ENCODE measurements at regions not wholly inside any gene's neighbourhood (a gene's known extent, or its start where the extent isn't known, plus 50 kb on each side); places are given as distances from the start of the nearest gene placed in this dataset.

DNA sequence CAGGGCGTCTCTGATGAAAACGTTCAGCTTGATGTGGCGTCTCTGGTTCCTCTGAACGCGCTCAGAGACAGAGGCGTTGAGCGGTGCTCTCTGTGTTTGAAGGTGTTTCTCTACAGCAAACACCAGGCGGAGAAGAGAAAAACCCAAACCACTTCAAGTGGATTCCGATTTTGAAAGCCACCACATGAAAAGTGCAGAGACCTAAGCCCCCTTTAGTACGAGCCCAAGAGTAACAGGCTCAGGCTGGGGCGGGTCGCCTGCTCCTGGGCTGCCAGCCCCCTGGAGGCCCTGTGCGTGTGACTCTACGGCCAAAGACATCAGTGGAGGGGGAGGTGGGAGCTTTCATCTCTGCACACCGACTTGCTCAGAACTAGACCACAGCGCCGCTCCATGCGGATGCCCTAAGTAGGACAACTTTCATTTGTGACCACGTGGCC lies 328.4 kb downstream of the MAF start:
- H3K27me3 ChIP-seq (ENCODE audit: insufficient read depth, low read length, poor library complexity, severe bottlenecking): no peaks in the 10 kb centered on the region
- Mint-ChIP-seq H3K27me3 (no peaks in the 10 kb centered on the region), H3K4me3 (peak overlapping the region; percentile 81 to 90 (median 84)), H3K9me3 (no peaks in the 10 kb centered on the region), H3K4me1 (peaks cover 66 to 84% (median 75%) of the 10 kb centered on the region in 3 donors), H3K27ac (peak overlapping the region; percentile 87 to 98 (median 96)), H3K36me3 (no peaks in the 10 kb centered on the region)
- CTCF ChIA-PET: interaction anchor here (0.6 to 2.5 kb wide), 10 partner anchors 10 to 328 kb away, joined by 3 to 12 read pairs (median 4); partner anchors contain the start of gene MAF
- H3K27ac ChIP-seq (ENCODE audit: low read depth, low read length): peak overlapping the region; percentile 44
- DNase-seq: peak; percentile 39 to 78 (median 65)
- H3K9me3 ChIP-seq (ENCODE audit: low read length): no peaks in the 10 kb centered on the region
- H3K36me3 ChIP-seq (ENCODE audit: insufficient read depth, low read length): no peaks in the 10 kb centered on the region
- POLR2A ChIA-PET: interaction anchor here (0.5 to 1.3 kb wide), 6 partner anchors 12 to 387 kb away, joined by 3 to 9 read pairs (median 4); partner anchors contain the start of gene MAF
- H3K4me1 ChIP-seq (ENCODE audit: insufficient read depth, low read length): peaks cover 65% of the 10 kb centered on the region
- peak overlapping the region; percentile 66 for H3K4me3 ChIP-seq (ENCODE audit: low read length)

DNA sequence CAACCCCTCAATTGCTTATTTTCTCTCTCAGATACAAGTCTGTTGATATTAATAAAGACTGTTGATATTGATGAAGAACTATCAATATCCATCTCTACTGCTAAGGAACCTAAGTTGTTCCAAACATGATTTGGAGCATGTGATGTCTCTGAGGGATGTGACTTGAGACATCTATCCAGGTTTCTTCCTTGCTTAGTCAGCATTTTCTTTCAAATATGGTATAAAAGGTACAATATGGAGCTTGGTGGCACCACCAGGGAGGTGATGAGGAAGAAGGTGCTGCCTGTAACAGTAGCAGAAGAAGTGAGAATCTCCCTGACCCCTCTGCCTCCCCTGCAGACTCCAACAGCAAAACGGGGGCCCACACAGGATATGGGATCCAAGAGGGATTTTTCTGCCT lies 329.0 kb downstream of the MAF start:
- Mint-ChIP-seq H3K4me3 (peak overlapping the region; percentile 81 to 90 (median 84)), H3K9me3 (no peaks in the 10 kb centered on the region), H3K36me3 (no peaks in the 10 kb centered on the region), H3K27ac (peak overlapping the region; percentile 87 to 98 (median 96)), H3K27me3 (no peaks in the 10 kb centered on the region), H3K4me1 (peaks cover 68 to 85% (median 76%) of the 10 kb centered on the region in 3 donors)
- ChIA-PET POLR2A (interaction anchor here (0.5 to 1.3 kb wide), 6 partner anchors 12 to 386 kb away, joined by 3 to 9 read pairs (median 4); partner anchors contain the start of gene MAF), CTCF (interaction anchor here (0.7 to 2.5 kb wide), 9 partner anchors 9 to 329 kb away, joined by 3 to 12 read pairs (median 4); partner anchors contain the start of gene MAF)
- no peaks in the 10 kb centered on the region for H3K27me3 ChIP-seq (ENCODE audit: insufficient read depth, low read length, poor library complexity, severe bottlenecking)
- H3K4me1 ChIP-seq (ENCODE audit: insufficient read depth, low read length): peaks cover 63% of the 10 kb centered on the region
- no peak overlapping the region for H3K27ac ChIP-seq (ENCODE audit: low read depth, low read length)
- no peak for DNase-seq
- H3K36me3 ChIP-seq (ENCODE audit: insufficient read depth, low read length): no peaks in the 10 kb centered on the region
- no peaks in the 10 kb centered on the region for H3K9me3 ChIP-seq (ENCODE audit: low read length)
- H3K4me3 ChIP-seq (ENCODE audit: low read length): peak overlapping the region; percentile 66

DNA sequence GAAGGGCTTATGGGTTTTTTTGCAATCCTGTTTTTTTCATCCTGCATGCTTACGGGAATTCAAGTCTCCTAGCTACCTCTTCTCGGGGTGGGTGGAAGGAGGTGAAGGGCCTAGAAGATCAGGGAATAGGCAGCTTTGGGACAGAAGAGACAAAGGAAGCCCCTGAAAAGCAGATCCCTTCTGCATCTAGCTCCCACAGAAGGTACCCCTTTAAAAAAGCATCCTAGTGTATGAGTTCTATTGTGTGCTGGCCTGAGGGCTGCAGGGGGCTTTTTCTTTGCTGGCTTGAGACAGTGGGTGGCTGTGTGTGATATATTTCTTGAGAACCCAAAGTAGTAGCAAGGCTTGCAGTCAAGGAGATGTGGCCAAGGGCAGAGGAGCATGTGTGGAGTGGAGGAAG lies 330.5 kb downstream of the MAF start:
- Histone ChIP-seq H3K4me3 (ENCODE audit: low read length) (no peak overlapping the region), H3K27ac (ENCODE audit: low read depth, low read length) (no peak overlapping the region), H3K27me3 (ENCODE audit: insufficient read depth, low read length, poor library complexity, severe bottlenecking) (no peaks in the 10 kb centered on the region), H3K4me1 (ENCODE audit: insufficient read depth, low read length) (peaks cover 63% of the 10 kb centered on the region), H3K9me3 (ENCODE audit: low read length) (no peaks in the 10 kb centered on the region), H3K36me3 (ENCODE audit: insufficient read depth, low read length) (no peaks in the 10 kb centered on the region)
- H3K4me3 Mint-ChIP-seq: peak overlapping the region in 5 of 7 donors; percentile 16 to 70 (median 23)
- no peaks in the 10 kb centered on the region for H3K27me3 Mint-ChIP-seq
- no peaks in the 10 kb centered on the region for H3K9me3 Mint-ChIP-seq
- DNase-seq: no peak
- ChIA-PET CTCF (interaction anchor here (2.5 kb wide), 1 partner anchor 9 kb away, joined by 7 read pairs; no protein-coding TSS in a partner anchor), POLR2A (no interaction called here)
- peaks cover 71 to 80% (median 79%) of the 10 kb centered on the region in 3 donors for H3K4me1 Mint-ChIP-seq
- H3K27ac Mint-ChIP-seq: peak overlapping the region; percentile 67 to 98 (median 88)
- no peaks in the 10 kb centered on the region for H3K36me3 Mint-ChIP-seq

DNA sequence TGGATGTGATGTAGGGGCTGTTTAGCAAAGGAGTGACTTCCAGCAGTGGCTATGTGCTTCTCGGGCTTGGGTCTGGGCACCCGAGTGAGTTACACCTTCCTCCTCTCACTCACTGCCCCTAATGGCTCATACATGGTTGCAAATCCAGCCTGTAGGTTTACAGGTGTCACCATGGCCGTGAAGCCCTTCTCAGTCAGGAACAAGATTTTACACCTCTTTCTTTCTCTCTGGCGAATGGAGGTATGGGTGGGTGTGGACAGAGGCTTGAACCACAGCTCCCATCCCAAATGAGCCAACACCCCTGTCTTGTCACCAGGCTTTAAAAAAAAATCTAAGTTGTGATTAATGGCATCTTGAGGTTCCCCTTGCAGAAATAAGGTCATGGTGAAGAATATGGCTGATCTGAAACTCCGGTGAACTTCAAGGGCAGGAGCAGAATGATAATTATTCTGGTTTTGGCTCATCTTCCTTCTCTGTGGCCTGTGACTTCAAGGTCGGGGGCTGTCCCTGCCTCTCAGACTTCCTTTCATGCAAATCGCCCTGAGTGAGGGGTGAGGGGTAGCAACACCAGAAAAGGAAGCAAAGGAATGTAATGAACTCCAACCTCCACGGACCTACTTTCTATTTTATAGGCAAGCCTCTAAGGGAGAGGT lies 331.2 kb downstream of the MAF start:
- Mint-ChIP-seq H3K4me1 (peaks cover 71 to 75% (median 74%) of the 10 kb centered on the region in 3 donors), H3K36me3 (no peaks in the 10 kb centered on the region), H3K27ac (peak overlapping the region; percentile 67 to 98 (median 88)), H3K9me3 (no peaks in the 10 kb centered on the region), H3K4me3 (peak overlapping the region; percentile 1 to 78 (median 70)), H3K27me3 (no peaks in the 10 kb centered on the region)
- no peaks in the 10 kb centered on the region for H3K27me3 ChIP-seq (ENCODE audit: insufficient read depth, low read length, poor library complexity, severe bottlenecking)
- CTCF ChIA-PET: interaction anchor here (1.6 kb wide), 1 partner anchor 63 kb away, joined by 3 read pairs; no protein-coding TSS in a partner anchor
- H3K4me1 ChIP-seq (ENCODE audit: insufficient read depth, low read length): peaks cover 63% of the 10 kb centered on the region
- POLR2A ChIA-PET: no interaction called here
- no peak overlapping the region for H3K27ac ChIP-seq (ENCODE audit: low read depth, low read length)
- no peaks in the 10 kb centered on the region for H3K36me3 ChIP-seq (ENCODE audit: insufficient read depth, low read length)
- H3K9me3 ChIP-seq (ENCODE audit: low read length): no peaks in the 10 kb centered on the region
- peak in 2 of 5 donors; percentile 26 to 58 for DNase-seq
- H3K4me3 ChIP-seq (ENCODE audit: low read length): peak overlapping the region; percentile 28

DNA sequence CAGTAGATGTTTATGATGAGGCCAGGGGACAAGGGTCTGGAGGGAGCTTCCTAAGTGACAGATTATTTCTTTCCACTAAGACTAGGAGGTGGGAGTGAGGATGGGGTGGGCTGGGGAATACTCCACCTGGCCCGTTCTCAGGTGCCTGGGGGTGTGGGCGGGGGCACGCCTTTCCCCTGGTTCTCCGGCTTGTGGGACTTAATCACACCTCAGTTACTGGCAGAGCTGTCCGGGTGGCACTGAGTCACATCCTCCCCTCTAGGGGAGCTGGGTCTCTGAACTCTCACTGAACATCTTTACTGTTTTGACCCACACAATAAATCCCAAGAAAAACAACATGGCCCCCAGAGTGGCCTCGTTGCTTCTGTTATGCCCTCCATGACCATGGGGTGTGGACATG lies 332.8 kb downstream of the MAF start:
- no peak for DNase-seq
- no peaks in the 10 kb centered on the region for H3K36me3 ChIP-seq (ENCODE audit: insufficient read depth, low read length)

DNA sequence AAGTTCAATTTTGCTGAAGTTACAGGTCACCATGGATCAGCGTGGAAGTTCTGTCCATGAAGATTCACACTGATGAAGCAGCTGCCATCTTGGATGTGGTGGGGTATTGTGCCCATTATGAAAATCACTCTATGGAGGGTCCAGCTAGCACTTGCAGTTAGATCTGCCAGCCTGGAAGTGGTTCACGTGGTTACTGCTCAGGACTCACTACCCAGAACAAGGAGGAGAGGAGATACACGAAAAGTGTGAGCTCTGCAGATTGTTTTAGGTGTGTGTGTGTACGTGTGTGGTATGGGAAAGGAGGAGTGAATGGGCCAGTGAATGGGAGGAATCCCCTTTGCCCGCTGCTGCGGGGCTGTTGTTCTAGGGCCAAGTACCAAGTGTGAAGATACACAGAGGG lies 333.4 kb downstream of the MAF start:
- POLR2A ChIA-PET: no interaction called here

More for the DNA sequence above, 332.8 kb downstream of the MAF start:
- Histone ChIP-seq H3K4me3 (ENCODE audit: low read length) (no peak overlapping the region), H3K27me3 (ENCODE audit: insufficient read depth, low read length, poor library complexity, severe bottlenecking) (no peaks in the 10 kb centered on the region), H3K27ac (ENCODE audit: low read depth, low read length) (no peak overlapping the region), H3K4me1 (ENCODE audit: insufficient read depth, low read length) (peaks cover 57% of the 10 kb centered on the region), H3K9me3 (ENCODE audit: low read length) (no peaks in the 10 kb centered on the region)
- peak overlapping the region; percentile 35 to 98 (median 88) for H3K27ac Mint-ChIP-seq
- H3K9me3 Mint-ChIP-seq: no peaks in the 10 kb centered on the region
- H3K4me3 Mint-ChIP-seq: peak overlapping the region in 6 of 7 donors; percentile 29 to 70 (median 38)
- H3K27me3 Mint-ChIP-seq: no peaks in the 10 kb centered on the region
- peaks cover 62 to 65% (median 64%) of the 10 kb centered on the region in 3 donors for H3K4me1 Mint-ChIP-seq
- no peaks in the 10 kb centered on the region for H3K36me3 Mint-ChIP-seq
- ChIA-PET CTCF (interaction anchor here (1.4 to 1.6 kb wide), 2 partner anchors 12 to 64 kb away, joined by 3 read pairs; no protein-coding TSS in a partner anchor), POLR2A (interaction anchor here (0.8 kb wide), 1 partner anchor 23 kb away, joined by 3 read pairs; no protein-coding TSS in a partner anchor)

DNA sequence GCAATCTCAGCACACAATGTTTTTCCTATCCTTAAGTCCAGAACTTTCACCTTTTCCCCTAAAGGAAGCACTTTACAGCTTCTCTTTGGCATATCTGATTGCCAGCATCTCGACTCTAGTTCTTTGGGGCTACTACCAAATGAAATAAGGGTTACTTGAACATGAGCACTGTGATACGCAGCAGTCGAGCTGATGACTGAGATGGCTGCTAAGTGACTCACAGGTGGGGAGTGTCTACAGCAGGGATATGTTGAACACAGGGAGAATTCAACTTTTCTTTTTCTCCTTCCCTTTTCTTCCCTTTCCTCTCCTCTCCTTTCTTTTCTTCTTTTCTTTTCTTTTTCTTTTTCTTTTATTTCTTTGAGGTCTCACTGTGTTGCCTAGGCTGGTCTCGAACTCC lies 334.8 kb downstream of the MAF start:
- Mint-ChIP-seq H3K27ac (peak overlapping the region in 2 of 8 donors; percentile 63 to 80), H3K27me3 (no peaks in the 10 kb centered on the region), H3K4me1 (peaks cover 50 to 52% (median 51%) of the 10 kb centered on the region in 3 donors), H3K9me3 (no peaks in the 10 kb centered on the region), H3K36me3 (no peaks in the 10 kb centered on the region), H3K4me3 (no peak overlapping the region)
- Histone ChIP-seq H3K36me3 (ENCODE audit: insufficient read depth, low read length) (no peaks in the 10 kb centered on the region), H3K4me1 (ENCODE audit: insufficient read depth, low read length) (peaks cover 37% of the 10 kb centered on the region), H3K9me3 (ENCODE audit: low read length) (no peaks in the 10 kb centered on the region), H3K27ac (ENCODE audit: low read depth, low read length) (no peak overlapping the region), H3K27me3 (ENCODE audit: insufficient read depth, low read length, poor library complexity, severe bottlenecking) (no peaks in the 10 kb centered on the region), H3K4me3 (ENCODE audit: low read length) (no peak overlapping the region)
- POLR2A ChIA-PET: no interaction called here
- no peak for DNase-seq
- CTCF ChIA-PET: no interaction called here

More for the DNA sequence above, 333.4 kb downstream of the MAF start:
- Histone ChIP-seq H3K4me3 (ENCODE audit: low read length) (no peak overlapping the region), H3K9me3 (ENCODE audit: low read length) (no peaks in the 10 kb centered on the region), H3K27me3 (ENCODE audit: insufficient read depth, low read length, poor library complexity, severe bottlenecking) (no peaks in the 10 kb centered on the region), H3K4me1 (ENCODE audit: insufficient read depth, low read length) (peaks cover 51% of the 10 kb centered on the region), H3K27ac (ENCODE audit: low read depth, low read length) (no peak overlapping the region), H3K36me3 (ENCODE audit: insufficient read depth, low read length) (no peaks in the 10 kb centered on the region)
- CTCF ChIA-PET: interaction anchor here (1.4 kb wide), 1 partner anchor 13 kb away, joined by 3 read pairs; no protein-coding TSS in a partner anchor
- Mint-ChIP-seq H3K36me3 (no peaks in the 10 kb centered on the region), H3K27me3 (no peaks in the 10 kb centered on the region), H3K4me3 (peak overlapping the region in 5 of 7 donors; percentile 18 to 70 (median 38)), H3K4me1 (peaks cover 56 to 59% (median 58%) of the 10 kb centered on the region in 3 donors), H3K9me3 (no peaks in the 10 kb centered on the region), H3K27ac (peak overlapping the region; percentile 18 to 98 (median 64))
- DNase-seq: no peak

DNA sequence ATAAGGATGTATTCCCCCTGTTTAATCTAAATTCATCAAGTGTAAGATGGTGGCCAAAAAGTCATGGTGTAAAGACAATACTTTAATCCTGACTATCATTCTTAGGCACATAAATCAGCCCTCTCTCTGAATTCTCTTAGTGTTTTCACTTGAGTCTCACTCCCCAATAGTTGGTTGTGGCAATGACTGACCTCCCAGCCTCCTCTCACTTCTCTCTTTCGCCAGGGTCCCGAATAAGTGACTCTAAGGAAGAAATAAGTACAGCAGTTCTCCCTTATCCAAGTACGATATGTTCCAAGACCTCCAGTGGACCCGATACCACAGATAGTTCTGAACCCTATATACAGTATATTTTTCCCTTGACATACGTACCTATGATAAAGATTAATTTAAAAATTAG lies 335.3 kb downstream of the MAF start:
- POLR2A ChIA-PET: no interaction called here
- Histone ChIP-seq H3K27me3 (ENCODE audit: insufficient read depth, low read length, poor library complexity, severe bottlenecking) (no peaks in the 10 kb centered on the region), H3K36me3 (ENCODE audit: insufficient read depth, low read length) (no peaks in the 10 kb centered on the region), H3K27ac (ENCODE audit: low read depth, low read length) (no peak overlapping the region), H3K9me3 (ENCODE audit: low read length) (no peaks in the 10 kb centered on the region), H3K4me1 (ENCODE audit: insufficient read depth, low read length) (peaks cover 32% of the 10 kb centered on the region), H3K4me3 (ENCODE audit: low read length) (no peak overlapping the region)
- H3K36me3 Mint-ChIP-seq: no peaks in the 10 kb centered on the region
- CTCF ChIA-PET: no interaction called here
- peaks cover 45 to 47% (median 46%) of the 10 kb centered on the region in 3 donors for H3K4me1 Mint-ChIP-seq
- H3K27ac Mint-ChIP-seq: no peak overlapping the region
- no peak for DNase-seq
- no peaks in the 10 kb centered on the region for H3K27me3 Mint-ChIP-seq
- H3K4me3 Mint-ChIP-seq: no peak overlapping the region
- no peaks in the 10 kb centered on the region for H3K9me3 Mint-ChIP-seq
